ENCODE measurements at regions not wholly inside any gene's neighbourhood (a gene's known extent, or its start where the extent isn't known, plus 50 kb on each side); places are given as distances from the start of the nearest gene placed in this dataset.

- no peak for DNase-seq (ENCODE audit: low read depth)
- TF ChIP-seq, protein P1, sequence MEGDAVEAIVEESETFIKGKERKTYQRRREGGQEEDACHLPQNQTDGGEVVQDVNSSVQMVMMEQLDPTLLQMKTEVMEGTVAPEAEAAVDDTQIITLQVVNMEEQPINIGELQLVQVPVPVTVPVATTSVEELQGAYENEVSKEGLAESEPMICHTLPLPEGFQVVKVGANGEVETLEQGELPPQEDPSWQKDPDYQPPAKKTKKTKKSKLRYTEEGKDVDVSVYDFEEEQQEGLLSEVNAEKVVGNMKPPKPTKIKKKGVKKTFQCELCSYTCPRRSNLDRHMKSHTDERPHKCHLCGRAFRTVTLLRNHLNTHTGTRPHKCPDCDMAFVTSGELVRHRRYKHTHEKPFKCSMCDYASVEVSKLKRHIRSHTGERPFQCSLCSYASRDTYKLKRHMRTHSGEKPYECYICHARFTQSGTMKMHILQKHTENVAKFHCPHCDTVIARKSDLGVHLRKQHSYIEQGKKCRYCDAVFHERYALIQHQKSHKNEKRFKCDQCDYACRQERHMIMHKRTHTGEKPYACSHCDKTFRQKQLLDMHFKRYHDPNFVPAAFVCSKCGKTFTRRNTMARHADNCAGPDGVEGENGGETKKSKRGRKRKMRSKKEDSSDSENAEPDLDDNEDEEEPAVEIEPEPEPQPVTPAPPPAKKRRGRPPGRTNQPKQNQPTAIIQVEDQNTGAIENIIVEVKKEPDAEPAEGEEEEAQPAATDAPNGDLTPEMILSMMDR (conservative IDR thresholded peaks at IDR 0.05; ENCODE audit: low read depth, low read length) = no peak
- no peak overlapping the region for H3K4me3 ChIP-seq (ENCODE audit: low read depth, low read length)
These were observed 945.7 kb downstream of the SQOR start for GRCh38 chr15:46580487-46580886.

GRCh38 chr15:46580924-46581323, 946.1 kb downstream of the SQOR start:
- DNase-seq (ENCODE audit: low read depth) = no peak
- no peak overlapping the region for H3K4me3 ChIP-seq (ENCODE audit: low read depth, low read length)
- TF ChIP-seq, protein P1 (conservative IDR thresholded peaks at IDR 0.05; ENCODE audit: low read depth, low read length) = no peak

DNA sequence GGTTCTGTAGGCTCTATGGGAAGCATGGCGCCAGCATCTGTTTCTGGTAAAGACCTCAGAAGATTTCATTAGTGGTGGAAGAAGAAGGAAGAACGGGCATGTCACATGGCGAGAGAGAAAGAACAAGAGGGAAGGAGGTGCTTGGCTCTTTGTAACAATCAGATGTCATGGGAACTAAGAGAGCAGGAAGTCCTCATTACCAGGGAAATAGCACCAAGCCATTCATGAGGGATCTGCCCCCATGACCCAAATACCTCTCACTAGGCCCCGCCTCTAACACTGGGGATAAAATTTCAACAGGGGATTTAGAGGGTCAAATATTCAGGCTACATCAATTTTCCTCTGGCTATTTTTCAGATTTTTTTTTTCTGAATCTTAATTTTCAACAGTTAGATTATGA, 954.3 kb downstream of the SQOR start:
- DNase-seq (ENCODE audit: low read depth) = no peak
- H3K4me3 ChIP-seq (ENCODE audit: low read depth, low read length) = no peak overlapping the region
- TF ChIP-seq, protein P1 (conservative IDR thresholded peaks at IDR 0.05; ENCODE audit: low read depth, low read length) = no peak

DNA sequence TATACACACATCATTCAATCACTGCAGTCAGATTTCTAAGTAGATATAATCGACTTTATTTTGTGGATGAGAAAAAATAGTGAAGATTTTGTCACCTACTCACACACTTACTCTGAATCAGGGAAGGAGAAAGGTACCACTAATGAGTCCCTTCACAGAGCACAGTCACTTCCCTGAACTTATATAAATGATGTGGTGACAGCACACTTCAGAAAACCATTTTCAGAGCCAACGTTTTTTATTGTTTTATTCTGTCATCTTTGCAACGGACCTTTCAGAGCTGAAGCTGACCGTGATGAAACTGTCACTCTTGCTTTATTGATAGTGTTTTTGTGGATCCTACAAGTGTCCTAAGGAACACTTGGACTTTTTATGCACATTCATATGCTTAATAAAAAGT, 956.6 kb downstream of the SQOR start:
- DNase-seq (ENCODE audit: low read depth) = no peak
- no peak overlapping the region for H3K4me3 ChIP-seq (ENCODE audit: low read depth, low read length)
- TF ChIP-seq, protein P1 (conservative IDR thresholded peaks at IDR 0.05; ENCODE audit: low read depth, low read length) = no peak

- TF ChIP-seq, protein P1 (conservative IDR thresholded peaks at IDR 0.05; ENCODE audit: low read depth, low read length) = no peak
- no peak for DNase-seq (ENCODE audit: low read depth)
- no peak overlapping the region for H3K4me3 ChIP-seq (ENCODE audit: low read depth, low read length)
These were observed 960.2 kb downstream of the SQOR start for GRCh38 chr15:46595016-46595415.

DNA sequence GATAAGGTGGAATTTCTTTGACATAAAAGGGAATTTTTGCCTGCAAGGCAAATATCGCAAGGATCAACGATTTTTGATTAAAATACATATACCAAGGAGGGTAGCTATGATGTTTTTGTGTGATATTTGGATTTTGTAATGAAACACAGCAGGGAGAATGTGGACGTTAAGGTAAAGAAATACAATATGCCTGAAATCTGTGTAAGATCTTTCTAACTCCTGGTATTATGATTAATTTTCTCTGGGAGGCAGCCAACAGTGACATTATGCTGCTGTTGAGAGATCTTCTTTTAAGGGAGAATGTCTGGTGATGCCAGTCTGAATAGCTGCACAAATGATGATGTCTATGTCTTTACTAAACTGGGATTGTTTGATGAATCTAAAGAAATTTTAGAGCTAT, 972.2 kb downstream of the SQOR start:
- TF ChIP-seq, protein P1 (conservative IDR thresholded peaks at IDR 0.05; ENCODE audit: low read depth, low read length) = no peak
- no peak for DNase-seq (ENCODE audit: low read depth)
- H3K4me3 ChIP-seq (ENCODE audit: low read depth, low read length) = no peak overlapping the region

- DNase-seq (ENCODE audit: low read depth) = no peak
- TF ChIP-seq, protein P1 (conservative IDR thresholded peaks at IDR 0.05; ENCODE audit: low read depth, low read length) = no peak
- no peak overlapping the region for H3K4me3 ChIP-seq (ENCODE audit: low read depth, low read length)
These were observed 981.2 kb downstream of the SQOR start for GRCh38 chr15:46616033-46616432.

All from choroid plexus epithelial cell (primary cell).